Neural crest cell (in vitro differentiated cells): ENCODE measurements at regions not wholly inside any gene's neighbourhood (a gene's known extent, or its start where the extent isn't known, plus 50 kb on each side); places are given as distances from the start of the nearest gene placed in this dataset.

Source experiments
- DNase-seq: peaks from one replicate; pipeline ENCODE4 v3.0.0; 2021; ENCODE audit warnings: low read depth, mixed read lengths, low spot score
- H3K27ac Mint-ChIP-seq: one replicate; pipeline ENCODE4 v1.8.0; 2021; ENCODE audit warnings: mild to moderate bottlenecking, mixed read lengths; ENCODE audit not compliant: unreplicated experiment
- H3K27me3 Mint-ChIP-seq: 2 replicates; pipeline ENCODE4 v1.8.0; 2021; ENCODE audit warnings: low read depth, mild to moderate bottlenecking, mixed read lengths
- H3K36me3 Mint-ChIP-seq: 2 replicates; pipeline ENCODE4 v1.8.0; 2021; ENCODE audit warnings: low read depth, mild to moderate bottlenecking, mixed read lengths
- H3K4me1 Mint-ChIP-seq: 2 replicates; pipeline ENCODE4 v1.8.0; 2021; ENCODE audit warnings: mixed read lengths
- H3K4me3 Mint-ChIP-seq: one replicate; pipeline ENCODE4 v1.8.0; 2021; ENCODE audit warnings: mild to moderate bottlenecking, mixed read lengths
- H3K9me3 Mint-ChIP-seq: 2 replicates; pipeline ENCODE4 v1.8.0; 2021; ENCODE audit warnings: mixed read lengths
- TF ChIP-seq, protein P1 (sequence below): fragments of 200-600 bp; sonication (generic); conservative IDR thresholded peaks from 2 replicates; pipeline ENCODE4 v1.5.0; 2021; ENCODE audit warnings: antibody characterized with exemption, mild to moderate bottlenecking

GRCh38 chr1:23619299-23620188, 60.2 kb upstream of the ID3 start:
- no peak for DNase-seq
- no peak overlapping the region for H3K27ac Mint-ChIP-seq
- H3K27me3 Mint-ChIP-seq: peaks cover 70% of the 10 kb centered on the region
- TF ChIP-seq, protein P1, sequence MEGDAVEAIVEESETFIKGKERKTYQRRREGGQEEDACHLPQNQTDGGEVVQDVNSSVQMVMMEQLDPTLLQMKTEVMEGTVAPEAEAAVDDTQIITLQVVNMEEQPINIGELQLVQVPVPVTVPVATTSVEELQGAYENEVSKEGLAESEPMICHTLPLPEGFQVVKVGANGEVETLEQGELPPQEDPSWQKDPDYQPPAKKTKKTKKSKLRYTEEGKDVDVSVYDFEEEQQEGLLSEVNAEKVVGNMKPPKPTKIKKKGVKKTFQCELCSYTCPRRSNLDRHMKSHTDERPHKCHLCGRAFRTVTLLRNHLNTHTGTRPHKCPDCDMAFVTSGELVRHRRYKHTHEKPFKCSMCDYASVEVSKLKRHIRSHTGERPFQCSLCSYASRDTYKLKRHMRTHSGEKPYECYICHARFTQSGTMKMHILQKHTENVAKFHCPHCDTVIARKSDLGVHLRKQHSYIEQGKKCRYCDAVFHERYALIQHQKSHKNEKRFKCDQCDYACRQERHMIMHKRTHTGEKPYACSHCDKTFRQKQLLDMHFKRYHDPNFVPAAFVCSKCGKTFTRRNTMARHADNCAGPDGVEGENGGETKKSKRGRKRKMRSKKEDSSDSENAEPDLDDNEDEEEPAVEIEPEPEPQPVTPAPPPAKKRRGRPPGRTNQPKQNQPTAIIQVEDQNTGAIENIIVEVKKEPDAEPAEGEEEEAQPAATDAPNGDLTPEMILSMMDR: no peak
- peak overlapping the region; percentile 20 for H3K4me3 Mint-ChIP-seq
- peaks cover 4% of the 10 kb centered on the region for H3K9me3 Mint-ChIP-seq
- no peaks in the 10 kb centered on the region for H3K36me3 Mint-ChIP-seq
- H3K4me1 Mint-ChIP-seq: peaks cover 6% of the 10 kb centered on the region

- Mint-ChIP-seq H3K36me3 (no peaks in the 10 kb centered on the region), H3K27me3 (peaks cover 68% of the 10 kb centered on the region), H3K27ac (no peak overlapping the region), H3K4me1 (peaks cover 6% of the 10 kb centered on the region), H3K9me3 (peaks cover 4% of the 10 kb centered on the region), H3K4me3 (no peak overlapping the region)
- no peak for DNase-seq
- TF ChIP-seq, protein P1: no peak
Measured at GRCh38 chr1:23618586-23619083, 59.3 kb upstream of the ID3 start.

DNA sequence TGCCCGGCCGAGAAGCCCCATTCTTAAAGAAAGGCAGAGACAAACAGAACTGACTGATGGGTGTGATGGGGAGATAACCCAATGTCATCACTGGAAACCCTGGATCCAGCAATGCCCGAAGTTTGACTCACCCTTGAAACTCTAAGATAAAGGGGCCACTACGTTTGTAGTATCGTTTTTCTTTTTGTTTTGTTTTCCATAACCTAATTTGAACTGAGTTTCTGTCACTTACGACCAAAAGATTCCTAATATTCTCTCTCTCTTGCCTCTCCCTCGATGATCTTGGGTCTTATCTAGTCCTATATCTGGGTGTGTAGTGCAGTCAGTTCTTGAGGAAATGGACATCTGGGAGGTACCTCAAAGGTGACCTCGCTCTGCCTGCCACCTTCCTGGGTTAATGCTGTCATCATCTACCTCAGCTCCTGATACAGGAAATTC, 57.8 kb upstream of the ID3 start:
- TF ChIP-seq, protein P1: no peak
- Mint-ChIP-seq H3K4me1 (peaks cover 6% of the 10 kb centered on the region), H3K27ac (no peak overlapping the region), H3K27me3 (peaks cover 59% of the 10 kb centered on the region), H3K9me3 (peaks cover 4% of the 10 kb centered on the region), H3K4me3 (no peak overlapping the region), H3K36me3 (no peaks in the 10 kb centered on the region)
- DNase-seq: no peak

DNA sequence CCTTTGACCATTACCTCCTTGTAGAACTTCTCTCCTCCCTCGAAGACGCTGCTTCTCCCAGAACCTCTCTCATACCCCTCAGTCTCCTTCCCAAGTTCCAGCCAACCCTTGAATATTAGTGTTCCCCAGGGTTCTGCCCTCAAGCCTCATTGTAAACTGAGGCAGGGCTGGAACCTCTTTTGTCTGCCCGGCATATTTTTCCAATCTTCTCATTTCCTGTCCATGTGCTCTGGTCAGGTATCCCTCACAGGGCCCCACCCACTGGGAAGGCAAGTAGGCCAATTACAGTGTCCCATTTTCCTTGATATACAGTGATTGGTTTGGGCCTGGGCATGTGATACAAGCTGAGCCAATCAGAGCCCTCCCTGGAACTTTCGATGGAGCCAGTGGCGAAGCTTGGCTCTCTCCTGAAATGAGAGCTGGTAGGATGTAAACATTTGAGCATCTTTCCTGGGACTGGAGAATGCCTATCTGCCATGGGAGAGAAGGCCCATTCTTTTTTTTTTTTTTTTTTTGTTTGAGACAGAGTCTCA, 57.1 kb upstream of the ID3 start:
- Mint-ChIP-seq H3K4me1 (peaks cover 6% of the 10 kb centered on the region), H3K27ac (no peak overlapping the region), H3K36me3 (no peaks in the 10 kb centered on the region), H3K27me3 (peaks cover 52% of the 10 kb centered on the region), H3K9me3 (peaks cover 4% of the 10 kb centered on the region), H3K4me3 (no peak overlapping the region)
- no peak for DNase-seq
- TF ChIP-seq, protein P1: no peak

DNA sequence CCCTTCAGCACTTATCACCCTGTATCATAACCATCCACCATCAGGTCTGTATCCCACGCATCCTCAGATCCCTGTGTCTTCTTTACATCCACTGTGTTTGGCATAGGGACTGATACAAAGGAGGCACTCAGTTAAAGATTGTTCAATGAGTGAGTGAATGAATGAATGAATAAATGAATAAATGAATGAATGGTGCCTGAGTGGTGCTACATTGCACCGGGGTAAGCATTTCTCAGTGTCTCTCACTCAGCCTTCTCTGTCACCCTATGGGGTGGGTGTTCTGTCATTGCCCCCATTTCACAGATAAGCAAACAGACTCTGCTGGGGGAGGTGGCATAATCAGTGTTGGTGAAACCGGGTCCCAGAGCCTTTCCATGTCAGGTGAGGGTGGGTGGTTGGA, 56.6 kb upstream of the ID3 start:
- Mint-ChIP-seq H3K27me3 (peaks cover 47% of the 10 kb centered on the region), H3K4me3 (no peak overlapping the region), H3K9me3 (peaks cover 4% of the 10 kb centered on the region), H3K4me1 (peaks cover 6% of the 10 kb centered on the region), H3K27ac (no peak overlapping the region), H3K36me3 (no peaks in the 10 kb centered on the region)
- TF ChIP-seq, protein P1: no peak
- no peak for DNase-seq
